HepG2 (cell line): ENCODE measurements at regions not wholly inside any gene's neighbourhood (a gene's known extent, or its start where the extent isn't known, plus 50 kb on each side); places are given as distances from the start of the nearest gene placed in this dataset.

Experiments
- ATAC-seq: fragments of 200-7000 bp; cut with Tn5 transposase; 3 replicates; pipeline ENCODE4 v1.9.1; 2020; ENCODE audit warnings: mild to moderate bottlenecking, moderate library complexity
- BruUV-seq: library from RNA; stranded (reverse); fragments of 400-500 nt; replicated peaks from 2 replicates; lab custom pipeline; 2021; lab: Mats Ljungman, UMichigan
- CTCF ChIA-PET: fragments of 300-600 bp; formaldehyde crosslinking; extraction: SDS; loops from one replicate; lab custom pipeline; 2021; ENCODE audit warnings: low total read pairs, inconsistent platforms, low intra/inter-chr PET ratio; lab: Yijun Ruan, JAX
- POLR2A ChIA-PET: fragments of 350-600 bp; sonication (Branson Sonifier 250); formaldehyde crosslinking; loops from one replicate; lab custom pipeline; 2020; ENCODE audit warnings: antibody characterized with exemption, inconsistent platforms; lab: Yijun Ruan, JAX
- DNase-seq: peaks from one replicate; pipeline ENCODE4 v3.0.0-alpha.2; 2015; ENCODE audit warnings: low spot score
- FAIRE-seq: peaks from 3 replicates; lab custom pipeline; 2011; peaks lifted over from hg19 to GRCh38; lab: Jason Lieb, UNC
- H2AFZ ChIP-seq: one replicate; pipeline ENCODE4 v1.6.1; 2011; ENCODE audit warnings: low read length, inconsistent platforms
- H3K27ac ChIP-seq: fragments of 300-600 bp; 3 replicates; pipeline ENCODE4 v1.8.0; 2011; ENCODE audit warnings: mixed run types, mild to moderate bottlenecking, mixed read lengths, low read length, inconsistent platforms; ENCODE audit not compliant: insufficient read depth; ENCODE audit errors: extremely low read length
- H3K27me3 ChIP-seq, 2 experiments: fragments of 200-600 bp in 1 of 2; 2 replicates in 1 of 2; 3 replicates in 1 of 2; pipeline versions ENCODE4 v1.6.0 to v1.8.0; 2011; ENCODE audit warnings: low read length in 2 of 2, mild to moderate bottlenecking in 2 of 2, moderate library complexity in 2 of 2, inconsistent platforms in 1 of 2; ENCODE audit not compliant: insufficient read depth in 2 of 2, control insufficient read depth in 1 of 2
- H3K36me3 ChIP-seq, 2 experiments: fragments of 200-600 bp in 1 of 2; replicated peaks in 1 of 2; 2 replicates in 1 of 2; 3 replicates in 1 of 2; pipeline versions ENCODE4 v1.5.1 to v1.8.0; 2011; ENCODE audit warnings: low read length in 2 of 2, inconsistent platforms in 1 of 2; ENCODE audit not compliant: insufficient read depth in 2 of 2, control insufficient read depth in 1 of 2
- H3K4me1 ChIP-seq: 2 replicates; pipeline ENCODE4 v1.5.1; 2012; ENCODE audit warnings: low read length, inconsistent platforms; ENCODE audit not compliant: insufficient read depth
- H3K4me2 ChIP-seq: 2 replicates; pipeline ENCODE4 v1.6.0; 2011; ENCODE audit warnings: low read depth, low read length, inconsistent platforms
- H3K4me3 ChIP-seq, 3 experiments: fragments of 200-600 bp in 1 of 3; sonication (generic), shearing (Covaris generic) in 1 of 3; replicated peaks in 1 of 3; 2 replicates each; pipeline ENCODE4 v1.5.1; 2011 to 2016; ENCODE audit warnings: low read length in 3 of 3, inconsistent platforms in 2 of 3, low read depth in 2 of 3, mild to moderate bottlenecking in 2 of 3, control low read depth in 1 of 3, mixed read lengths in 1 of 3; ENCODE audit not compliant: insufficient read depth in 1 of 3
- H3K79me2 ChIP-seq: one replicate; pipeline ENCODE4 v1.6.1; 2011; ENCODE audit warnings: low read length, inconsistent platforms; ENCODE audit not compliant: insufficient read depth
- H3K9ac ChIP-seq: 2 replicates; pipeline ENCODE4 v1.6.0; 2011; ENCODE audit warnings: mild to moderate bottlenecking, low read depth, low read length, inconsistent platforms; ENCODE audit not compliant: insufficient read depth
- H3K9me3 ChIP-seq: 2 replicates; pipeline ENCODE4 v1.5.1; 2012; ENCODE audit warnings: mild to moderate bottlenecking, low read length
- H4K20me1 ChIP-seq: 2 replicates; pipeline ENCODE4 v1.6.0; 2011; ENCODE audit warnings: inconsistent platforms, mild to moderate bottlenecking, low read length, moderate library complexity; ENCODE audit not compliant: insufficient read depth
- FIP1L1 ChIP-seq: fragments of 200-400 bp; formaldehyde crosslinking; IDR thresholded peaks from 2 replicates; pipeline ENCODE4 v1.6.1; 2018; ENCODE audit warnings: low read depth, mild to moderate bottlenecking, low read length, moderate library complexity, borderline replicate concordance; ENCODE audit not compliant: insufficient read depth
- HOXA3 ChIP-seq: sonication (generic); formaldehyde crosslinking; IDR thresholded peaks from 2 replicates; pipeline ENCODE4 v1.5.0; 2020; ENCODE audit warnings: missing genetic modification reagents
- IRF2 ChIP-seq: IDR thresholded peaks from 2 replicates; pipeline ENCODE4 v1.6.1; 2018; ENCODE audit warnings: missing genetic modification reagents, missing compliant biosample characterization
- KLF16 ChIP-seq, 2 experiments: sonication (generic) in 1 of 2; formaldehyde crosslinking in 1 of 2; IDR thresholded peaks; 2 replicates each; pipeline versions ENCODE4 v1.6.1 to v1.8.0; 2016 to 2023; ENCODE audit warnings: missing genetic modification reagents in 2 of 2, missing compliant biosample characterization in 1 of 2
- MLX ChIP-seq: IDR thresholded peaks from 2 replicates; pipeline ENCODE4 v1.6.1; 2016
- PPARG ChIP-seq: conservative IDR thresholded peaks from 2 replicates; pipeline ENCODE4 v1.6.1; 2016; ENCODE audit warnings: missing biosample characterization, missing genetic modification reagents
- RBM22 ChIP-seq: fragments of 200-400 bp; formaldehyde crosslinking; optimal IDR thresholded peaks from 2 replicates; pipeline ENCODE3; 2017; ENCODE audit warnings: mild to moderate bottlenecking, low read length, moderate library complexity
- SMAD9 ChIP-seq: sonication (generic); formaldehyde crosslinking; IDR thresholded peaks from 2 replicates; pipeline ENCODE4 v1.5.1; 2020; ENCODE audit warnings: mild to moderate bottlenecking, missing genetic modification reagents
- ZBTB49 ChIP-seq: sonication (generic); formaldehyde crosslinking; IDR thresholded peaks from 2 replicates; pipeline ENCODE4 v1.4.0; 2020; ENCODE audit warnings: missing genetic modification reagents, borderline replicate concordance
- ZNF503 ChIP-seq: sonication (generic); formaldehyde crosslinking; IDR thresholded peaks from 2 replicates; pipeline ENCODE4 v1.4.0; 2020; ENCODE audit warnings: missing genetic modification reagents
- WGBS: methylation state at CpG from one replicate; pipeline ENCODE4 v1.1.6; 2017; ENCODE audit warnings: low lambda C conversion rate; 5-methylcytosine and 5-hydroxymethylcytosine counted together
- in situ Hi-C: cut with HindIII; loops from 2 replicates; pipeline ENCODE4 v1.10.0; 2017; ENCODE audit warnings: low pct_unique_long_range_greater_than_20kb; ENCODE audit not compliant: extremely low pct_ligation_motif_present
- intact Hi-C: fragments of 100-400 bp; cut with micrococcal nuclease; formaldehyde crosslinking; loops from one replicate; pipeline ENCODE4 v1.10.0; 2022; ENCODE audit not compliant: unreplicated experiment
- TF ChIP-seq, protein P1 (sequence below): sonication (generic); formaldehyde crosslinking; IDR thresholded peaks from 2 replicates; pipeline ENCODE4 v1.8.1; 2023; ENCODE audit warnings: mild to moderate bottlenecking, missing genetic modification reagents, borderline replicate concordance

GRCh38 chr2:44075541-44075940 lies 79.8 kb upstream of the LRPPRC start (continued):
- TF ChIP-seq HOXA3 (CRISPR knock-in tag) (no peak), FIP1L1 (no peak), ZNF503 (CRISPR knock-in tag) (no peak), RBM22 (no peak), IRF2 (CRISPR knock-in tag) (no peak)
- TF ChIP-seq, protein P1, sequence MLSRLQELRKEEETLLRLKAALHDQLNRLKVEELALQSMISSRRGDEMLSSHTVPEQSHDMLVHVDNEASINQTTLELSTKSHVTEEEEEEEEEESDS (CRISPR knock-in tag): no peak

DNA sequence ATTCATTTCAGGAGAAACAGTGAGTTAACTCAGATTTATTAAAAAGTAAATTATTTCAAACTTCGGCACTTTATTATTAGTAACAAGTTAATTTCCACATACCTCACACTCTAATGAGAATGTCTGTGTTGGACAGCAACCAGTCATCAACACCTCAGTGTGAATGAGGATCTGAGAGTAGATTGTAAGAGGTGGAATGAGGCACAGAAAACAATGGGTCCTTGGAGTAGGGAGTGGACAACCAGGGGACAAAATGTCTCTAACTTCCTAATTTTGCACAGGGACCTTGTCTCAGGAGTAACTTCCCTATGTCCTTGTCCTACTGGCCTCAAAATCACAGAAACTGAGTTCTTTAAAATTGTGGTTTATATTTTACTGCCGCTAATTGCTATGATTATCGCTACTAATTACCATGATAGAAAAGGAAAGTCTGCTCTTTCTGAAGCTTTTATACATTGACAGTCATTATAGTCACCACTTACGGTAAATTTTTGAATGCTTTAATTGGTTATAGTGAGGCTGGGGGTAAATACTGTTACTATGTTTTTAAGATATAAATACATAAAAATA lies 82.2 kb upstream of the LRPPRC start:
- intact Hi-C loops (no loop called here), in situ Hi-C loops (no loop called here)
- no peak overlapping the region for H3K4me2 ChIP-seq
- ChIA-PET POLR2A (no interaction called here), CTCF (no interaction called here)
- H3K4me1 ChIP-seq: peaks cover 43% of the 10 kb centered on the region
- H3K27me3 ChIP-seq: no peaks in the 10 kb centered on the region
- no peaks in the 10 kb centered on the region for H4K20me1 ChIP-seq
- no peaks in the 10 kb centered on the region for H3K36me3 ChIP-seq
- no peak for TF ChIP-seq MLX (CRISPR knock-in tag)
- TF ChIP-seq KLF16 (CRISPR knock-in tag; IDR thresholded peaks at IDR 0.05): no peak
- no peak for TF ChIP-seq PPARG (CRISPR knock-in tag)
- no peak for TF ChIP-seq ZBTB49 (CRISPR knock-in tag)
- no peak for TF ChIP-seq SMAD9 (CRISPR knock-in tag)
- no TSS peak for BruUV-seq
- no peak for DNase-seq
- H2AFZ ChIP-seq: no peak overlapping the region
- no peak overlapping the region for H3K9ac ChIP-seq
- H3K4me3 ChIP-seq: no peak overlapping the region
- WGBS: 79% methylated on average over 4 of the region's 4 CpGs
- no peak overlapping the region for H3K27ac ChIP-seq
- H3K9me3 ChIP-seq: no peaks in the 10 kb centered on the region
- no peaks in the 10 kb centered on the region for H3K79me2 ChIP-seq
- FAIRE-seq: no peak
- ATAC-seq: no peak
